Neural cell (in vitro differentiated cells): ENCODE measurements at regions not wholly inside any gene's neighbourhood (a gene's known extent, or its start where the extent isn't known, plus 50 kb on each side); places are given as distances from the start of the nearest gene placed in this dataset.

Experiments
- H2AFZ ChIP-seq: fragments of 200-600, 300-800 bp; sonication (generic), shearing (Covaris generic); 2 replicates; pipeline ENCODE4 v1.6.0; 2014; ENCODE audit warnings: low read depth, mild to moderate bottlenecking, antibody characterized with exemption, low read length, moderate library complexity
- H3F3A ChIP-seq: fragments of 200-600 bp; shearing (Covaris generic); 2 replicates; pipeline ENCODE4 v1.6.1; 2016; ENCODE audit warnings: mild to moderate bottlenecking, moderate library complexity, mixed read lengths, antibody characterized with exemption, low read length; ENCODE audit not compliant: insufficient read depth, poor library complexity, severe bottlenecking
- H3K27ac ChIP-seq: fragments of 200-600, 300-800 bp; sonication (generic), shearing (Covaris generic); 2 replicates; pipeline ENCODE4 v1.5.1; 2014; ENCODE audit warnings: mild to moderate bottlenecking, low read length, moderate library complexity
- H3K27me3 ChIP-seq: fragments of 300-800, 200-600 bp; sonication (generic), shearing (Covaris generic); 2 replicates; pipeline ENCODE4 v1.6.0; 2014; ENCODE audit warnings: mild to moderate bottlenecking, low read depth, low read length, moderate library complexity; ENCODE audit not compliant: insufficient read depth
- H3K36me3 ChIP-seq: fragments of 300-800, 200-600 bp; sonication (generic), shearing (Covaris generic); 2 replicates; pipeline ENCODE4 v1.5.1; 2014; ENCODE audit warnings: mild to moderate bottlenecking, antibody characterized with exemption, low read length, moderate library complexity; ENCODE audit not compliant: insufficient read depth
- H3K4me2 ChIP-seq: fragments of 300-800, 200-600 bp; sonication (generic), shearing (Covaris generic); 2 replicates; pipeline ENCODE4 v1.6.0; 2014; ENCODE audit warnings: mild to moderate bottlenecking, low read length
- H3K4me3 ChIP-seq: fragments of 300-800, 200-600 bp; sonication (generic), shearing (Covaris generic); 2 replicates; pipeline ENCODE4 v1.5.1; 2014; ENCODE audit warnings: mild to moderate bottlenecking, low read length, moderate library complexity
- H3K79me2 ChIP-seq: fragments of 200-600 bp; shearing (Covaris generic); replicated peaks from 2 replicates; pipeline ENCODE4 v1.6.0; 2014; ENCODE audit warnings: mild to moderate bottlenecking, low read length, moderate library complexity; ENCODE audit not compliant: insufficient read depth
- H3K9ac ChIP-seq: fragments of 300-800, 200-600 bp; sonication (generic), shearing (Covaris generic); 2 replicates; pipeline ENCODE4 v1.6.1; 2016; ENCODE audit warnings: mild to moderate bottlenecking, low read length, mixed read lengths
- H3K9me2 ChIP-seq: fragments of 200-600 bp; shearing (Covaris generic); 2 replicates; pipeline ENCODE4 v1.6.1; 2016; ENCODE audit warnings: mild to moderate bottlenecking, low read length, mixed read lengths; ENCODE audit not compliant: insufficient read depth
- H3K9me3 ChIP-seq: fragments of 200-600, 300-800 bp; sonication (generic), shearing (Covaris generic); 2 replicates; pipeline ENCODE4 v1.6.1; 2016; ENCODE audit warnings: mild to moderate bottlenecking, mixed run types, low read length, moderate library complexity, mixed read lengths
- H4K20me1 ChIP-seq: fragments of 200-600 bp; shearing (Covaris generic); 2 replicates; pipeline ENCODE4 v1.6.1; 2016; ENCODE audit warnings: mild to moderate bottlenecking, mixed run types; ENCODE audit not compliant: insufficient read depth
- CTCF ChIP-seq: fragments of 450-650 bp; IDR thresholded peaks from 2 replicates; pipeline ENCODE4 v1.5.1; 2014; ENCODE audit warnings: antibody characterized with exemption, mild to moderate bottlenecking, moderate library complexity; ENCODE audit not compliant: poor library complexity, severe bottlenecking
- EP300 ChIP-seq: fragments of 450-650 bp; conservative IDR thresholded peaks from 2 replicates; pipeline ENCODE4 v1.6.1; 2014; ENCODE audit warnings: antibody characterized with exemption, mild to moderate bottlenecking, moderate library complexity; ENCODE audit not compliant: poor library complexity, severe bottlenecking
- EZH2 ChIP-seq: fragments of 200-600, 300-800 bp; shearing (Covaris generic), sonication (generic); IDR thresholded peaks from 2 replicates; pipeline ENCODE4 v1.6.1; 2014; ENCODE audit warnings: antibody characterized with exemption, low read length, borderline replicate concordance, mild to moderate bottlenecking; ENCODE audit not compliant: insufficient read depth, poor library complexity, severe bottlenecking
- MXI1 ChIP-seq: fragments of 450-650 bp; conservative IDR thresholded peaks from 2 replicates; pipeline ENCODE4 v1.6.1; 2014; ENCODE audit warnings: antibody characterized with exemption, mild to moderate bottlenecking; ENCODE audit not compliant: poor library complexity, severe bottlenecking
- POLR2AphosphoS5 ChIP-seq: IDR thresholded peaks from 2 replicates; pipeline ENCODE4 v1.6.1; 2012
- RAD21 ChIP-seq: fragments of 450-650 bp; conservative IDR thresholded peaks from 2 replicates; pipeline ENCODE4 v1.6.1; 2014; ENCODE audit warnings: antibody characterized with exemption, mild to moderate bottlenecking, moderate library complexity
- REST ChIP-seq: IDR thresholded peaks from 2 replicates; pipeline ENCODE4 v1.6.1; 2012; ENCODE audit warnings: borderline replicate concordance
- SMC3 ChIP-seq: fragments of 450-650 bp; conservative IDR thresholded peaks from 2 replicates; pipeline ENCODE4 v1.6.1; 2014; ENCODE audit warnings: antibody characterized with exemption, mild to moderate bottlenecking, moderate library complexity; ENCODE audit not compliant: poor library complexity
- TAF1 ChIP-seq: IDR thresholded peaks from 2 replicates; pipeline ENCODE4 v1.6.1; 2012; ENCODE audit warnings: low read depth

- no peaks in the 10 kb centered on the region for H4K20me1 ChIP-seq
- H3K9ac ChIP-seq, result no peak overlapping the region
- H3K9me2 ChIP-seq, result no peaks in the 10 kb centered on the region
- no peak overlapping the region for H2AFZ ChIP-seq
- no peak overlapping the region for H3K27ac ChIP-seq
- no peaks in the 10 kb centered on the region for H3K79me2 ChIP-seq
- H3K36me3 ChIP-seq, result no peaks in the 10 kb centered on the region
- H3K4me3 ChIP-seq, result no peak overlapping the region
- no peaks in the 10 kb centered on the region for H3K27me3 ChIP-seq
- TF ChIP-seq CTCF (no peak), REST (no peak), EP300 (no peak), TAF1 (no peak), EZH2 (no peak), RAD21 (no peak), SMC3 (no peak), POLR2AphosphoS5 (no peak), MXI1 (no peak)
- no peaks in the 10 kb centered on the region for H3K9me3 ChIP-seq
- no peaks in the 10 kb centered on the region for H3F3A ChIP-seq
- H3K4me2 ChIP-seq, result no peak overlapping the region
Observed at GRCh38 chr1:104195395-104195794, 445.7 kb downstream of the AMY1C start.

- Histone ChIP-seq H4K20me1 (no peaks in the 10 kb centered on the region), H3K9me3 (no peaks in the 10 kb centered on the region), H3K36me3 (no peaks in the 10 kb centered on the region), H3K4me3 (no peak overlapping the region), H2AFZ (no peak overlapping the region), H3K79me2 (no peaks in the 10 kb centered on the region), H3K9ac (no peak overlapping the region), H3K27me3 (no peaks in the 10 kb centered on the region), H3K4me2 (no peak overlapping the region), H3K9me2 (no peaks in the 10 kb centered on the region), H3K27ac (no peak overlapping the region), H3F3A (no peaks in the 10 kb centered on the region)
- TF ChIP-seq EP300 (no peak), CTCF (no peak), EZH2 (no peak), RAD21 (no peak), POLR2AphosphoS5 (no peak), MXI1 (no peak), TAF1 (no peak), SMC3 (no peak)
Observed at GRCh38 chr1:104196136-104196535, 446.4 kb downstream of the AMY1C start.
